GM20431 (cell line): ENCODE measurements at regions not wholly inside any gene's neighbourhood (a gene's known extent, or its start where the extent isn't known, plus 50 kb on each side); places are given as distances from the start of the nearest gene placed in this dataset.

Experiments
- in situ Hi-C: fragments of 300-500 bp; cut with MseI, MboI; formaldehyde crosslinking; loops from one replicate; pipeline ENCODE4 v1.15.0; 2020; ENCODE audit warnings: low sequenced_read_pairs; ENCODE audit not compliant: unreplicated experiment

GRCh38 chr6:166019214-166019613 lies 148.4 kb downstream of the TBXT start:
- in situ Hi-C loops: no loop called here

GRCh38 chr6:166017032-166017635 lies 150.5 kb downstream of the TBXT start:
- in situ Hi-C loops: no loop called here

GRCh38 chr6:166014966-166015365 lies 152.7 kb downstream of the TBXT start:
- in situ Hi-C loops: no loop called here

- in situ Hi-C loops: no loop called here
Observed at GRCh38 chr6:166010136-166010960, 157.3 kb downstream of the TBXT start.

- in situ Hi-C loops: no loop called here
Observed at GRCh38 chr6:166009385-166010031, 158.1 kb downstream of the TBXT start.

- in situ Hi-C loops: no loop called here
Observed at GRCh38 chr6:166008441-166009369, 158.9 kb downstream of the TBXT start.

- in situ Hi-C loops: no loop called here
Observed at GRCh38 chr6:166007349-166008263, 160.0 kb downstream of the TBXT start.

- in situ Hi-C loops: no loop called here
Observed at GRCh38 chr6:166006900-166007301, 160.8 kb downstream of the TBXT start.

GRCh38 chr6:166005944-166006899 lies 161.4 kb downstream of the TBXT start:
- in situ Hi-C loops: no loop called here

GRCh38 chr6:166005401-166005943 lies 162.2 kb downstream of the TBXT start:
- in situ Hi-C loops: no loop called here

- in situ Hi-C loops: no loop called here
Observed at GRCh38 chr6:166004876-166005275, 162.8 kb downstream of the TBXT start.

- in situ Hi-C loops: no loop called here
Observed at GRCh38 chr6:166004471-166004870, 163.2 kb downstream of the TBXT start.

- in situ Hi-C loops: no loop called here
Observed at GRCh38 chr6:166003569-166003968, 164.1 kb downstream of the TBXT start.

GRCh38 chr6:166001359-166001758 lies 166.3 kb downstream of the TBXT start:
- in situ Hi-C loops: no loop called here

GRCh38 chr6:165999279-165999678 lies 168.4 kb downstream of the TBXT start:
- in situ Hi-C loops: no loop called here

GRCh38 chr6:165998072-165998471 lies 169.6 kb downstream of the TBXT start:
- in situ Hi-C loops: no loop called here

- in situ Hi-C loops: no loop called here
Observed at GRCh38 chr6:165991341-165991740, 176.3 kb downstream of the TBXT start.

GRCh38 chr6:165990216-165990615 lies 177.4 kb downstream of the TBXT start:
- in situ Hi-C loops: no loop called here
